ENCODE measurements at regions not wholly inside any gene's neighbourhood (a gene's known extent, or its start where the extent isn't known, plus 50 kb on each side); places are given as distances from the start of the nearest gene placed in this dataset.

- H2AFZ ChIP-seq (replicated peaks): no peak overlapping the region
- no peak for TF ChIP-seq CTCF (IDR thresholded peaks at IDR 0.05)
- TF ChIP-seq EZH2 (IDR thresholded peaks at IDR 0.05): no peak
- TF ChIP-seq EZH2phosphoT487 (IDR thresholded peaks at IDR 0.05): no peak
- H3K4me1 Mint-ChIP-seq: peaks cover 3% of the 10 kb centered on the region
- H3K4me3 ChIP-seq: no peak overlapping the region
- peaks cover 6% of the 10 kb centered on the region for H3K9me3 Mint-ChIP-seq
- H3K27me3 ChIP-seq: peaks cover 92% of the 10 kb centered on the region
- H3F3A ChIP-seq (ENCODE audit: low read depth): peaks cover 15% of the 10 kb centered on the region
- H3K4me3 Mint-ChIP-seq: no peak overlapping the region
- H3K27me3 Mint-ChIP-seq (ENCODE audit: insufficient read depth, low read depth): peaks cover 36% of the 10 kb centered on the region
- no peak overlapping the region for H3K27ac Mint-ChIP-seq
- H3K4me2 ChIP-seq: no peak overlapping the region
- H3K36me3 Mint-ChIP-seq: peaks cover 2% of the 10 kb centered on the region
- no peaks in the 10 kb centered on the region for H3K9me3 ChIP-seq (ENCODE audit: low read depth)
- H3K9ac ChIP-seq: no peak overlapping the region
- no peak for DNase-seq (ENCODE audit: low spot score)
- no peaks in the 10 kb centered on the region for H3K36me3 ChIP-seq
- H3K79me2 ChIP-seq (ENCODE audit: low read depth): no peaks in the 10 kb centered on the region
- no peaks in the 10 kb centered on the region for H4K20me1 ChIP-seq (ENCODE audit: low read depth)
- peaks cover 10% of the 10 kb centered on the region for H3K4me1 ChIP-seq
- no peak overlapping the region for H3K27ac ChIP-seq
These were observed 66.5 kb upstream of the GALNT9 start for GRCh38 chr12:132395908-132396305.

GRCh38 chr12:132395192-132395907 is 66.0 kb upstream of the GALNT9 start:
- Histone ChIP-seq H4K20me1 (ENCODE audit: low read depth) (no peaks in the 10 kb centered on the region), H3F3A (ENCODE audit: low read depth) (peaks cover 15% of the 10 kb centered on the region), H3K9me3 (ENCODE audit: low read depth) (no peaks in the 10 kb centered on the region), H2AFZ (replicated peaks) (no peak overlapping the region), H3K4me2 (no peak overlapping the region), H3K27ac (no peak overlapping the region), H3K36me3 (no peaks in the 10 kb centered on the region), H3K27me3 (peaks cover 92% of the 10 kb centered on the region), H3K9ac (no peak overlapping the region), H3K4me3 (no peak overlapping the region), H3K4me1 (peaks cover 10% of the 10 kb centered on the region), H3K79me2 (ENCODE audit: low read depth) (no peaks in the 10 kb centered on the region)
- no peak overlapping the region for H3K4me3 Mint-ChIP-seq
- peaks cover 3% of the 10 kb centered on the region for H3K4me1 Mint-ChIP-seq
- no peak for TF ChIP-seq CTCF (IDR thresholded peaks at IDR 0.05)
- no peak for TF ChIP-seq EZH2phosphoT487 (IDR thresholded peaks at IDR 0.05)
- peaks cover 37% of the 10 kb centered on the region for H3K27me3 Mint-ChIP-seq (ENCODE audit: insufficient read depth, low read depth)
- no peak overlapping the region for H3K27ac Mint-ChIP-seq
- no peak for DNase-seq (ENCODE audit: low spot score)
- peaks cover 6% of the 10 kb centered on the region for H3K9me3 Mint-ChIP-seq
- peaks cover 2% of the 10 kb centered on the region for H3K36me3 Mint-ChIP-seq

- Histone ChIP-seq H3F3A (ENCODE audit: low read depth) (peaks cover 15% of the 10 kb centered on the region), H3K9me3 (ENCODE audit: low read depth) (no peaks in the 10 kb centered on the region), H3K79me2 (ENCODE audit: low read depth) (no peaks in the 10 kb centered on the region), H3K4me3 (no peak overlapping the region), H4K20me1 (ENCODE audit: low read depth) (no peaks in the 10 kb centered on the region), H3K9ac (no peak overlapping the region), H3K27ac (no peak overlapping the region), H3K4me1 (peaks cover 10% of the 10 kb centered on the region), H3K36me3 (no peaks in the 10 kb centered on the region), H2AFZ (replicated peaks) (no peak overlapping the region), H3K4me2 (no peak overlapping the region), H3K27me3 (peaks cover 91% of the 10 kb centered on the region)
- Mint-ChIP-seq H3K4me3 (peak overlapping the region; percentile 1), H3K4me1 (peaks cover 3% of the 10 kb centered on the region), H3K27ac (no peak overlapping the region), H3K9me3 (peaks cover 6% of the 10 kb centered on the region), H3K27me3 (ENCODE audit: insufficient read depth, low read depth) (peaks cover 37% of the 10 kb centered on the region), H3K36me3 (peaks cover 2% of the 10 kb centered on the region)
- DNase-seq (ENCODE audit: low spot score): no peak
- no peak for TF ChIP-seq EZH2 (IDR thresholded peaks at IDR 0.05)
These were observed 64.9 kb upstream of the GALNT9 start for GRCh38 chr12:132393991-132394949.
